Retinal pigment epithelial cell (primary cell): ENCODE measurements at regions not wholly inside any gene's neighbourhood (a gene's known extent, or its start where the extent isn't known, plus 50 kb on each side); places are given as distances from the start of the nearest gene placed in this dataset.

ENCODE experiments used
- DNase-seq: peaks from one replicate; pipeline ENCODE4 v3.0.0-alpha.2; 2010; ENCODE audit warnings: low read depth
- H3K4me3 ChIP-seq: 2 replicates; pipeline ENCODE4 v1.5.1; 2011; ENCODE audit warnings: mild to moderate bottlenecking, low read length, control low read depth, moderate library complexity
- TF ChIP-seq, protein P1 (sequence below): conservative IDR thresholded peaks from 2 replicates; pipeline ENCODE4 v1.5.1; 2011; ENCODE audit warnings: low read depth, low read length, control low read depth, inconsistent platforms

DNA sequence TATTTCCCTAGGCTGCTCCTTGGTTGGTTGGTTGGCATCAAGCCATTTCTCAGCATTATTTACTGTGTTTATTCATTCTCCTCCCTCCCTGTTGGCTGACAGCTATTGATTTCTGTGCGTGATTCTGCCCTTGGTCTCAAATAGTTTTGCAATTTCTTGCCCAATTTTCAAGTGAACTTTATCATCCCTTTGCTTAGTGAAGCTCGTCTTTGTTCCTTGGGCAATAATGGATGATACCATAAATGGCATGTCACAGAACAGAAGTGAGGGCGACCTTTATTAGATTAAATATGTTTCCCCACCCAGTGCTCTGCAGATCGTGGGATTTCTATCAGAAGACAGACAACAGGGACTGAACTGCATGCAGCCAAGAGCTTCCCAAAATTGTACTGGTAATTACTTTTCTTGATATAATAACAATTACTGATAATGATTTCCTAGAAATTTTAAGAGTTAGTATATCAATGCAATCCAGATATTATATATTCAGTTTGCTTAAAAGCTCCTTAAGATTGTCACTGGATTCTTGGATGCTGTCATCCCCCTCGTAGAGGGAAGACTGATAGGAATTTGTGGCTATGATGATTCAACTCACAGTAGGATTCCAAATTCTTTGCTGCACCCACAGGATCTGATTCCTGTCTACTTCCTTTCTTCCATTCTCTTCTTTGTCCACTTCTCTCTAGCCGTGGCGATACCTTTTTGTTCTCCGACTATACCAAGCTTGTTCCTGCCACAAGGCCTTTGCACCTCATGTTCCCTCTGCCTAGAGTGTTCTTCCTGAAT, 122.1 kb upstream of the KAZN start:
- TF ChIP-seq, protein P1, sequence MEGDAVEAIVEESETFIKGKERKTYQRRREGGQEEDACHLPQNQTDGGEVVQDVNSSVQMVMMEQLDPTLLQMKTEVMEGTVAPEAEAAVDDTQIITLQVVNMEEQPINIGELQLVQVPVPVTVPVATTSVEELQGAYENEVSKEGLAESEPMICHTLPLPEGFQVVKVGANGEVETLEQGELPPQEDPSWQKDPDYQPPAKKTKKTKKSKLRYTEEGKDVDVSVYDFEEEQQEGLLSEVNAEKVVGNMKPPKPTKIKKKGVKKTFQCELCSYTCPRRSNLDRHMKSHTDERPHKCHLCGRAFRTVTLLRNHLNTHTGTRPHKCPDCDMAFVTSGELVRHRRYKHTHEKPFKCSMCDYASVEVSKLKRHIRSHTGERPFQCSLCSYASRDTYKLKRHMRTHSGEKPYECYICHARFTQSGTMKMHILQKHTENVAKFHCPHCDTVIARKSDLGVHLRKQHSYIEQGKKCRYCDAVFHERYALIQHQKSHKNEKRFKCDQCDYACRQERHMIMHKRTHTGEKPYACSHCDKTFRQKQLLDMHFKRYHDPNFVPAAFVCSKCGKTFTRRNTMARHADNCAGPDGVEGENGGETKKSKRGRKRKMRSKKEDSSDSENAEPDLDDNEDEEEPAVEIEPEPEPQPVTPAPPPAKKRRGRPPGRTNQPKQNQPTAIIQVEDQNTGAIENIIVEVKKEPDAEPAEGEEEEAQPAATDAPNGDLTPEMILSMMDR: no peak
- H3K4me3 ChIP-seq: no peak overlapping the region
- no peak for DNase-seq

DNA sequence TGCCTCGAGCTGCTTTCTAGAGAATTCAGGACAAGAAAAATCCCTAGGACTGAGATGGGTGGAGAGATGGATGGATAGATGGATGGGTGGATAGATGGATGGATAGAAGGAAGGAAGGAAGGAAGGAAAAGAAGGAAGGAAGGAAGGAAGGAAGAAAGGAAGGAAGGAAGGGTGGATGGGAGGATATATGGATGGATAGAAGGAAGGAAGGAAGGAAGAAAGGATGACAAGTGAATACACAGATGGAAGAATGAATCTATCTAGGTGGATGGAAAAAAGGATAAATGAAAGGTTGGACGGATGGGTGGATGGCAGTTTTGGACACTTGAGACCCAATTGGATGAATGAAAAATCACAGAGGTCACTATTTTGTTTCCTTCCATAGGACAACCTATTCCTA, 120.4 kb upstream of the KAZN start:
- no peak for DNase-seq
- H3K4me3 ChIP-seq: no peak overlapping the region
- TF ChIP-seq, protein P1: no peak

DNA sequence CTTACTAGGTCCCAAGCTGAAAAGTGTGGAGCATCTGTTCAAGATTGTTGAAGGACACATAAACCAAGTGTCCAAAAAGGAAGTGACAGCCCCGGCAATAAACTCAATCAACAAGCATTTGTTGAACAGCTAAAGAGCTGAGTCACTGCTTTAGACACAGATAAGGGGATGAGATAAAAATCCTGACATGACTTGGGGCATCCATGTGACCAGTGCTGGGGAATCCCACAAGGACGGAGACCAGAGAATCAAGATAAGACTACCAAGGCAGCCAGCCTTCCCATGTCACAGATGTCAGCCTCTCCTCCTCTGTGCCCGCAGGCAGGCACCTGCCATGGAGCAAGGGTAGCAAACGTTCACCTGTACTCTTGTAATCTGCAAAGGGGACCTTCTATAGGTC, 118.6 kb upstream of the KAZN start:
- TF ChIP-seq, protein P1: no peak
- no peak for DNase-seq
- H3K4me3 ChIP-seq: no peak overlapping the region

DNA sequence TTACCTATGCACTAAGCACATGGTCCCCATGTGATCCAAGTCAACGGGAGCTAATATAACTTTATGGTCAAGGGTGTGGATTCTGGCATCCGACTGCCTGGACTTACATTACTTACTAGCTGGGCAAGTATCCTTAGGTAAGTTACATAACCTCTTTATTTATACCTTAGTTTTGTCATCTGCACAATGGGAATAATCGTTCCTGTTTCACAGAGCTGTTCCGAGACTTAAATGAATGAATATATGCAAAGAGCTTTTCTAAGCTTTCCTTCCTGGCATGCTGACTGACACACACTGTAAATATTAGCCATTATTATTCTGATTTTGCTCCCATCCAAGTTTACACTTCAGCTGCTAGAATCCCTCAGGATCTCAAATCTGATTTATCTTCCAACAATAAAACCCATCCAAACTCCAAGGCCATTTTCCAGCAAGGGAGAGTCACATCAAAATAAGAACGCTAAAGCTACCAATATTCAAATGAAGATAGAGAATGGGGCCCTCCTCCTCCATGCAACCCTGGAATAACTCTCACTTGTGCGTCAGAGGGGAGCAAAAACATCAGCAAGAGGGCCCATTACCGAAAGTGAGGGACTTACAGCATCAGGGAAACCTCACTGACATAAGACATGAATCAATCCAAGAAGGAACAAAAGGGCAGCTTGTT, 115.6 kb upstream of the KAZN start:
- no peak for DNase-seq
- no peak overlapping the region for H3K4me3 ChIP-seq
- TF ChIP-seq, protein P1: no peak

DNA sequence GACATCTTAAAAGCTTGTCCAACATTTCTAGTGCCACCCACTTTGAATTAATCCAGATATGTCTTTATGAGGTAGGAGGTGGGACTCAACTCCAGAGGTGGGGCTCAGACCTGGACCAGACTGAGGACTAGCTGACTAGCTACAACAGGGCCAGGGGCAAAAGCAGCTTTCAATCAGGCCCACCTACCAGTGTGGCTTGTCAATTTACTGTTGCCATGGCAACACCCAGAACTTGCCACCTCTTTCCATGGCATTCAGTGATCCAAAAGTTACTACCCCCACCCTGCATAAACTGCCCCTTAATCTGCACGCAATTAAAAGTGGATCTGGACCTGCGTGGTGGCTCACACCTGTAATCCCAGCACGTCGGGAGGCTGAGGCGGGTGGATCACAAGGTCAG, 113.2 kb upstream of the KAZN start:
- TF ChIP-seq, protein P1: no peak
- H3K4me3 ChIP-seq: no peak overlapping the region
- no peak for DNase-seq

DNA sequence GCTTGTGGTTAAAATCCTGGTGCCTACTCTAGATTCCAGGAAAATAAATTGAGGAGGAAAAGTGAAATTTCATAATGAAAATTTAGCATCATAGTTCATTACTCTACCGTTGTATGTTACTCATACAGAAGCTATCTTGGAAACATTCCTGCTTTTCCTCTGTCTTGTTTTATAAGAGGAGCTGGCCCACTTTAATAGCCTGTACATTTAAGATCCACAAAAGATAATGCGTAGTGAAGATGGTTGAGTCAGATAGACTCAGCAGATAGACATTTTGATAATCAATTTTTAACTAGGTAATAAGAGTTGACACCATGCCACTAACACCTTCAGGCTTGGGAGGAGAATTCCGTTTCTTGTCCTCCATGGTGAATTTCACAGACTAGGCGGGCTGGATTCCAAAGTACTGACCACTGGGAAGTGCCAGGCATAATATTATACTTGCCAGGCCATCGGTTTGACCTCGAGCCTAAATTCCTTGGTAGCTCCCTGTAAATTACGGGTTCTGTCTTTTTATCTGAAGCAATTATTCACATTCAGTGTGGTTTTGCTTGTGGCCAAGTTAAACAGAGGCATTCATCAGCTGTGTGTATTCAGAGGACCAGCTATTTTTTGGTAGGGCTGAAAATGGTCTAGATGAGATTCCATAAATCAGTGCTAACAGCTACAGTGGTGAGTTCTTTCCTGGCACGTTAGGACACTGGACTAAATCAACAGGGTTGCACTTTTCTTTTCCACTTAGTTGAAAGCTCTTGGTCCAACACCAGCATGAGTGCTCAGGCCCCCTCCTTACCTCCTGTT, 111.9 kb upstream of the KAZN start:
- TF ChIP-seq, protein P1: no peak
- no peak overlapping the region for H3K4me3 ChIP-seq

More for the DNA sequence above, 111.9 kb upstream of the KAZN start:
- DNase-seq: peak; percentile 39
